ENCODE measurements at regions not wholly inside any gene's neighbourhood (a gene's known extent, or its start where the extent isn't known, plus 50 kb on each side); places are given as distances from the start of the nearest gene placed in this dataset.

GRCh38 chr18:77469131-77469530, 219.5 kb downstream of the GALR1 start:
- WGBS (ENCODE audit: low lambda C conversion rate): 12% methylated on average over 4 of the region's 4 CpGs
- in situ Hi-C loops (cut with HindIII; ENCODE audit: extremely low pct_ligation_motif_present, low pct_unique_long_range_greater_than_20kb): no loop called here
- no TSS peak for BruUV-seq (replicated peaks)
- TF ChIP-seq ZC3H4 (CRISPR knock-in tag; IDR thresholded peaks at IDR 0.05; ENCODE audit: borderline replicate concordance) (no peak), RFX3 (CRISPR knock-in tag; IDR thresholded peaks at IDR 0.05) (no peak), NFYC (CRISPR knock-in tag; IDR thresholded peaks at IDR 0.05) (no peak), ZNF572 (CRISPR knock-in tag; IDR thresholded peaks at IDR 0.05) (no peak), ZNF17 (CRISPR knock-in tag; IDR thresholded peaks at IDR 0.05) (no peak), EED (CRISPR knock-in tag; IDR thresholded peaks at IDR 0.05) (no peak), ZEB1 (IDR thresholded peaks at IDR 0.05; ENCODE audit: insufficient replicate concordance, low read depth) (no peak), CERS6 (CRISPR knock-in tag; IDR thresholded peaks at IDR 0.05) (no peak), ZNF646 (CRISPR knock-in tag; IDR thresholded peaks at IDR 0.05) (no peak), PHF20 (CRISPR knock-in tag; IDR thresholded peaks at IDR 0.05) (no peak), ELF3 (CRISPR knock-in tag; IDR thresholded peaks at IDR 0.05) (no peak), NFAT5 (CRISPR knock-in tag; IDR thresholded peaks at IDR 0.05) (no peak)

More at GRCh38 chr18:77469131-77469530, 219.5 kb downstream of the GALR1 start:
- CTCF ChIA-PET (ENCODE audit: low intra/inter-chr PET ratio, low total read pairs): no interaction called here
- ATAC-seq (no peak), DNase-seq (ENCODE audit: low spot score) (no peak), FAIRE-seq (no peak)
- Histone ChIP-seq H3K79me2 (ENCODE audit: insufficient read depth, low read length) (no peaks in the 10 kb centered on the region), H3K9me3 (ENCODE audit: low read length) (no peaks in the 10 kb centered on the region), H3K27me3 (ENCODE audit: control insufficient read depth in 1 of 2, insufficient read depth in 2 of 2, low read length in 2 of 2) (peaks cover 0 to 1% of the 10 kb centered on the region in 2 experiments; a peak in 2 of 5 replicates), H3K4me3 (replicated peaks in 1 of 3; ENCODE audit: insufficient read depth in 1 of 3, low read depth in 2 of 3, low read length in 3 of 3) (no peak overlapping the region), H3K27ac (ENCODE audit: extremely low read length, insufficient read depth, low read length) (no peak overlapping the region), H3K4me2 (ENCODE audit: low read depth, low read length) (no peak overlapping the region), H3K36me3 (replicated peaks in 1 of 2; ENCODE audit: control insufficient read depth in 1 of 2, insufficient read depth in 2 of 2, low read length in 2 of 2) (no peaks in the 10 kb centered on the region), H3K9ac (ENCODE audit: insufficient read depth, low read depth, low read length) (no peak overlapping the region), H4K20me1 (ENCODE audit: insufficient read depth, low read length) (no peaks in the 10 kb centered on the region), H3K4me1 (ENCODE audit: insufficient read depth, low read length) (no peaks in the 10 kb centered on the region), H2AFZ (ENCODE audit: low read length) (no peak overlapping the region)
- intact Hi-C loops (cut with micrococcal nuclease; ENCODE audit: unreplicated experiment): no loop called here
- POLR2A ChIA-PET: no interaction called here

Measured in HepG2 (cell line).